H1 (cell line): ENCODE measurements at regions not wholly inside any gene's neighbourhood (a gene's known extent, or its start where the extent isn't known, plus 50 kb on each side); places are given as distances from the start of the nearest gene placed in this dataset.

ENCODE experiments used
- BACH1 ChIP-seq: IDR thresholded peaks from 2 replicates; pipeline ENCODE4 v1.6.1; 2012; ENCODE audit warnings: low read length, improper control_type of control experiment
- CHD2 ChIP-seq: IDR thresholded peaks from 2 replicates; pipeline ENCODE4 v1.6.1; 2012; ENCODE audit warnings: low read length, improper control_type of control experiment
- FOSL1 ChIP-seq: IDR thresholded peaks from 2 replicates; pipeline ENCODE4 v1.6.1; 2011; ENCODE audit warnings: mild to moderate bottlenecking, low read depth, low read length, moderate library complexity; ENCODE audit not compliant: insufficient read depth
- HDAC6 ChIP-seq: IDR thresholded peaks from one replicate; pipeline ENCODE4 v1.7.1; 2012; ENCODE audit warnings: low read depth, mild to moderate bottlenecking, inconsistent platforms, low read length, moderate library complexity
- JUND ChIP-seq: IDR thresholded peaks from 2 replicates; pipeline ENCODE4 v1.6.1; 2011; ENCODE audit warnings: mild to moderate bottlenecking, improper control_type of control experiment, low read length
- POU5F1 ChIP-seq: IDR thresholded peaks from 2 replicates; pipeline ENCODE4 v1.6.1; 2011; ENCODE audit warnings: low read depth, mild to moderate bottlenecking, low read length, moderate library complexity
- TAF7 ChIP-seq: optimal IDR thresholded peaks from 2 replicates; pipeline ENCODE3; 2011; ENCODE audit warnings: low read depth, mild to moderate bottlenecking, inconsistent platforms, low read length, moderate library complexity, borderline replicate concordance
- TEAD4 ChIP-seq: IDR thresholded peaks from 2 replicates; pipeline ENCODE4 v1.6.1; 2012; ENCODE audit warnings: low read depth, low read length, inconsistent platforms, mixed read lengths
- TF ChIP-seq, protein P1 (sequence below): fragments of 300-600 bp; sonication (generic); IDR thresholded peaks from 2 replicates; pipeline ENCODE4 v1.7.1; 2012; ENCODE audit warnings: low read length, moderate library complexity, mild to moderate bottlenecking, inconsistent platforms; ENCODE audit not compliant: insufficient replicate concordance
- TF ChIP-seq, protein P2 (sequence below), 3 experiments: IDR thresholded peaks; 1 replicate in 2 of 3; 2 replicates in 1 of 3; pipeline versions ENCODE4 v1.5.1 to v1.6.1; 2011; ENCODE audit warnings: low read length in 3 of 3, mild to moderate bottlenecking in 3 of 3, inconsistent platforms in 2 of 3, low read depth in 1 of 3, moderate library complexity in 1 of 3; ENCODE audit not compliant: insufficient read depth in 1 of 3; ENCODE audit errors: control extremely low read depth in 1 of 3

DNA sequence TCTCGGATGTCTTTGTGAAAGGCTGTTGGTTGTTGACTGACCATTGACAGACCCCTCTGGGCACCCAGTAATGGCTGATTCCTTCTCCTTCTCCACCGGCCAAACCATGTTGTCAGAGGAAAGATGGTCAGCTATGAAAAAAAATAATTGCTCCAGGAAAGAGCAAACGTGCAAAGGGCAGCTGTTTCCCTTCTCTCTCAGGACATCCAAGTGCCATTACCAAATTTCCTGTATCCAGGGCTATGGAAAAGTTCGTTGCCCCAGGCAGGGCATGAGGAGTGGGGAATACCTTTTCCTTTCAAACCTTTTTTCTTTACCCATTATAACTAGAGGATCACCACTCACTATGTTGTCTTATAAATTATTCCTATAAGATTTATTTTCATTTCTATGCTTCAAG lies 321.5 kb upstream of the HNRNPA3 start (continued):
- TF ChIP-seq, protein P1, sequence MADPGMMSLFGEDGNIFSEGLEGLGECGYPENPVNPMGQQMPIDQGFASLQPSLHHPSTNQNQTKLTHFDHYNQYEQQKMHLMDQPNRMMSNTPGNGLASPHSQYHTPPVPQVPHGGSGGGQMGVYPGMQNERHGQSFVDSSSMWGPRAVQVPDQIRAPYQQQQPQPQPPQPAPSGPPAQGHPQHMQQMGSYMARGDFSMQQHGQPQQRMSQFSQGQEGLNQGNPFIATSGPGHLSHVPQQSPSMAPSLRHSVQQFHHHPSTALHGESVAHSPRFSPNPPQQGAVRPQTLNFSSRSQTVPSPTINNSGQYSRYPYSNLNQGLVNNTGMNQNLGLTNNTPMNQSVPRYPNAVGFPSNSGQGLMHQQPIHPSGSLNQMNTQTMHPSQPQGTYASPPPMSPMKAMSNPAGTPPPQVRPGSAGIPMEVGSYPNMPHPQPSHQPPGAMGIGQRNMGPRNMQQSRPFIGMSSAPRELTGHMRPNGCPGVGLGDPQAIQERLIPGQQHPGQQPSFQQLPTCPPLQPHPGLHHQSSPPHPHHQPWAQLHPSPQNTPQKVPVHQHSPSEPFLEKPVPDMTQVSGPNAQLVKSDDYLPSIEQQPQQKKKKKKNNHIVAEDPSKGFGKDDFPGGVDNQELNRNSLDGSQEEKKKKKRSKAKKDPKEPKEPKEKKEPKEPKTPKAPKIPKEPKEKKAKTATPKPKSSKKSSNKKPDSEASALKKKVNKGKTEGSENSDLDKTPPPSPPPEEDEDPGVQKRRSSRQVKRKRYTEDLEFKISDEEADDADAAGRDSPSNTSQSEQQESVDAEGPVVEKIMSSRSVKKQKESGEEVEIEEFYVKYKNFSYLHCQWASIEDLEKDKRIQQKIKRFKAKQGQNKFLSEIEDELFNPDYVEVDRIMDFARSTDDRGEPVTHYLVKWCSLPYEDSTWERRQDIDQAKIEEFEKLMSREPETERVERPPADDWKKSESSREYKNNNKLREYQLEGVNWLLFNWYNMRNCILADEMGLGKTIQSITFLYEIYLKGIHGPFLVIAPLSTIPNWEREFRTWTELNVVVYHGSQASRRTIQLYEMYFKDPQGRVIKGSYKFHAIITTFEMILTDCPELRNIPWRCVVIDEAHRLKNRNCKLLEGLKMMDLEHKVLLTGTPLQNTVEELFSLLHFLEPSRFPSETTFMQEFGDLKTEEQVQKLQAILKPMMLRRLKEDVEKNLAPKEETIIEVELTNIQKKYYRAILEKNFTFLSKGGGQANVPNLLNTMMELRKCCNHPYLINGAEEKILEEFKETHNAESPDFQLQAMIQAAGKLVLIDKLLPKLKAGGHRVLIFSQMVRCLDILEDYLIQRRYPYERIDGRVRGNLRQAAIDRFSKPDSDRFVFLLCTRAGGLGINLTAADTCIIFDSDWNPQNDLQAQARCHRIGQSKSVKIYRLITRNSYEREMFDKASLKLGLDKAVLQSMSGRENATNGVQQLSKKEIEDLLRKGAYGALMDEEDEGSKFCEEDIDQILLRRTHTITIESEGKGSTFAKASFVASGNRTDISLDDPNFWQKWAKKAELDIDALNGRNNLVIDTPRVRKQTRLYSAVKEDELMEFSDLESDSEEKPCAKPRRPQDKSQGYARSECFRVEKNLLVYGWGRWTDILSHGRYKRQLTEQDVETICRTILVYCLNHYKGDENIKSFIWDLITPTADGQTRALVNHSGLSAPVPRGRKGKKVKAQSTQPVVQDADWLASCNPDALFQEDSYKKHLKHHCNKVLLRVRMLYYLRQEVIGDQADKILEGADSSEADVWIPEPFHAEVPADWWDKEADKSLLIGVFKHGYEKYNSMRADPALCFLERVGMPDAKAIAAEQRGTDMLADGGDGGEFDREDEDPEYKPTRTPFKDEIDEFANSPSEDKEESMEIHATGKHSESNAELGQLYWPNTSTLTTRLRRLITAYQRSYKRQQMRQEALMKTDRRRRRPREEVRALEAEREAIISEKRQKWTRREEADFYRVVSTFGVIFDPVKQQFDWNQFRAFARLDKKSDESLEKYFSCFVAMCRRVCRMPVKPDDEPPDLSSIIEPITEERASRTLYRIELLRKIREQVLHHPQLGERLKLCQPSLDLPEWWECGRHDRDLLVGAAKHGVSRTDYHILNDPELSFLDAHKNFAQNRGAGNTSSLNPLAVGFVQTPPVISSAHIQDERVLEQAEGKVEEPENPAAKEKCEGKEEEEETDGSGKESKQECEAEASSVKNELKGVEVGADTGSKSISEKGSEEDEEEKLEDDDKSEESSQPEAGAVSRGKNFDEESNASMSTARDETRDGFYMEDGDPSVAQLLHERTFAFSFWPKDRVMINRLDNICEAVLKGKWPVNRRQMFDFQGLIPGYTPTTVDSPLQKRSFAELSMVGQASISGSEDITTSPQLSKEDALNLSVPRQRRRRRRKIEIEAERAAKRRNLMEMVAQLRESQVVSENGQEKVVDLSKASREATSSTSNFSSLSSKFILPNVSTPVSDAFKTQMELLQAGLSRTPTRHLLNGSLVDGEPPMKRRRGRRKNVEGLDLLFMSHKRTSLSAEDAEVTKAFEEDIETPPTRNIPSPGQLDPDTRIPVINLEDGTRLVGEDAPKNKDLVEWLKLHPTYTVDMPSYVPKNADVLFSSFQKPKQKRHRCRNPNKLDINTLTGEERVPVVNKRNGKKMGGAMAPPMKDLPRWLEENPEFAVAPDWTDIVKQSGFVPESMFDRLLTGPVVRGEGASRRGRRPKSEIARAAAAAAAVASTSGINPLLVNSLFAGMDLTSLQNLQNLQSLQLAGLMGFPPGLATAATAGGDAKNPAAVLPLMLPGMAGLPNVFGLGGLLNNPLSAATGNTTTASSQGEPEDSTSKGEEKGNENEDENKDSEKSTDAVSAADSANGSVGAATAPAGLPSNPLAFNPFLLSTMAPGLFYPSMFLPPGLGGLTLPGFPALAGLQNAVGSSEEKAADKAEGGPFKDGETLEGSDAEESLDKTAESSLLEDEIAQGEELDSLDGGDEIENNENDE, result no peak
- TF ChIP-seq JUND, result no peak
- TF ChIP-seq TEAD4, result no peak
- TF ChIP-seq BACH1, result no peak
- TF ChIP-seq, protein P2, sequence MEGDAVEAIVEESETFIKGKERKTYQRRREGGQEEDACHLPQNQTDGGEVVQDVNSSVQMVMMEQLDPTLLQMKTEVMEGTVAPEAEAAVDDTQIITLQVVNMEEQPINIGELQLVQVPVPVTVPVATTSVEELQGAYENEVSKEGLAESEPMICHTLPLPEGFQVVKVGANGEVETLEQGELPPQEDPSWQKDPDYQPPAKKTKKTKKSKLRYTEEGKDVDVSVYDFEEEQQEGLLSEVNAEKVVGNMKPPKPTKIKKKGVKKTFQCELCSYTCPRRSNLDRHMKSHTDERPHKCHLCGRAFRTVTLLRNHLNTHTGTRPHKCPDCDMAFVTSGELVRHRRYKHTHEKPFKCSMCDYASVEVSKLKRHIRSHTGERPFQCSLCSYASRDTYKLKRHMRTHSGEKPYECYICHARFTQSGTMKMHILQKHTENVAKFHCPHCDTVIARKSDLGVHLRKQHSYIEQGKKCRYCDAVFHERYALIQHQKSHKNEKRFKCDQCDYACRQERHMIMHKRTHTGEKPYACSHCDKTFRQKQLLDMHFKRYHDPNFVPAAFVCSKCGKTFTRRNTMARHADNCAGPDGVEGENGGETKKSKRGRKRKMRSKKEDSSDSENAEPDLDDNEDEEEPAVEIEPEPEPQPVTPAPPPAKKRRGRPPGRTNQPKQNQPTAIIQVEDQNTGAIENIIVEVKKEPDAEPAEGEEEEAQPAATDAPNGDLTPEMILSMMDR (IDR thresholded peaks at IDR 0.05; ENCODE audit: control extremely low read depth in 1 of 3, insufficient read depth in 1 of 3, low read depth in 1 of 3, low read length in 3 of 3), result no peak
- no peak for TF ChIP-seq POU5F1
- TF ChIP-seq HDAC6, result no peak
- no peak for TF ChIP-seq FOSL1
- TF ChIP-seq TAF7, result no peak
- TF ChIP-seq CHD2, result no peak
